ENCODE measurements at regions not wholly inside any gene's neighbourhood (a gene's known extent, or its start where the extent isn't known, plus 50 kb on each side); places are given as distances from the start of the nearest gene placed in this dataset.

DNA sequence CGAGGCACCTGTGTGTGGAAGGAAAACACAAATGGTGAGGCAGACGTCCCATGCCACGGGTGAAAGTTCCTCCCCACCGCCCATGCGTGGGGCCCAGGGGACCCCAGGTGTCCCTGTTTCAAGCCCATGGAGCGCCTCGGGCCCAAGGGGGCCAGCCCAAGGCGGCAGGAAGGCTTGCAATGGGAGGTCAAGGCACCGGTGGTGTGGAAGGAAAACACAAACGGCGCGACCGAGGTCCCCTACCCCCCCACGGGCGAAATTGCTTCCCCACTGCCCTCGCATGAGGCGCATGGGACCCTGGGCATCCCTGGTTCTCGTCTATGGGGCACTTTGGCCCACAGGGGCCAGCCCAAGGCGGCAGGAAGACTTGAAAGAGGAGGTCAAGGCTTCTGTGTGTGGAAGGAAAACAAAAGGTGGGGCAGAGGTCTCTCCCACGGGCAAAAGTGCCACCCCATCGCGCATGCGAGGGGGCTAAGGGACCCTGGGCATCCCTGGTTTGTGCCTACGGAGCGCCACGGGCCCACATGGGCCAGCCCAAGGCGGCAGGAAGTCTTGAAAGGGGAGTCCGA is 379.4 kb downstream of the ALG10 start:
- H3F3A ChIP-seq (ENCODE audit: low read depth) = no peaks in the 10 kb centered on the region
- H4K20me1 ChIP-seq (ENCODE audit: insufficient read depth, low read length, poor library complexity, severe bottlenecking) = no peaks in the 10 kb centered on the region
- no peak overlapping the region for H3K4me2 ChIP-seq (ENCODE audit: low read depth, low read length, poor library complexity, severe bottlenecking)
- H3K9ac ChIP-seq (ENCODE audit: low read depth, low read length, poor library complexity, severe bottlenecking) = no peak overlapping the region
- TF ChIP-seq EZH2phosphoT487 (IDR thresholded peaks at IDR 0.05; ENCODE audit: borderline replicate concordance) (no peak), CTCF (conservative IDR thresholded peaks at IDR 0.05; ENCODE audit: low read length) (no peak)
- no peak overlapping the region for H2AFZ ChIP-seq (ENCODE audit: low read length)
- H3K9me2 ChIP-seq (replicated peaks; ENCODE audit: low read depth, low read length) = no peaks in the 10 kb centered on the region
- no peaks in the 10 kb centered on the region for H3K79me2 ChIP-seq (ENCODE audit: insufficient read depth, low read length)
- H3K4me1 ChIP-seq (ENCODE audit: insufficient read depth, low read length, poor library complexity, severe bottlenecking) = no peaks in the 10 kb centered on the region
- peaks cover 17% of the 10 kb centered on the region; the same call in 1 of the 2 replicates for H3K9me3 ChIP-seq (ENCODE audit: insufficient read depth, low read depth, low read length)
- no peaks in the 10 kb centered on the region for H3K36me3 ChIP-seq (ENCODE audit: insufficient read depth, low read length)
- H3K27me3 ChIP-seq (ENCODE audit: insufficient read depth, low read length, poor library complexity, severe bottlenecking) = no peaks in the 10 kb centered on the region
- H3K4me3 ChIP-seq (ENCODE audit: low read length, poor library complexity, severe bottlenecking) = no peak overlapping the region

- H3F3A ChIP-seq (ENCODE audit: low read depth) = no peaks in the 10 kb centered on the region
- H3K9ac ChIP-seq (ENCODE audit: low read depth, low read length, poor library complexity, severe bottlenecking) = no peak overlapping the region
- TF ChIP-seq EZH2phosphoT487 (IDR thresholded peaks at IDR 0.05; ENCODE audit: borderline replicate concordance) (no peak), CTCF (conservative IDR thresholded peaks at IDR 0.05; ENCODE audit: low read length) (no peak)
- no peaks in the 10 kb centered on the region for H4K20me1 ChIP-seq (ENCODE audit: insufficient read depth, low read length, poor library complexity, severe bottlenecking)
- H3K4me2 ChIP-seq (ENCODE audit: low read depth, low read length, poor library complexity, severe bottlenecking) = no peak overlapping the region
- no peaks in the 10 kb centered on the region for H3K9me2 ChIP-seq (replicated peaks; ENCODE audit: low read depth, low read length)
- no peaks in the 10 kb centered on the region for H3K79me2 ChIP-seq (ENCODE audit: insufficient read depth, low read length)
- no peaks in the 10 kb centered on the region for H3K4me1 ChIP-seq (ENCODE audit: insufficient read depth, low read length, poor library complexity, severe bottlenecking)
- no peaks in the 10 kb centered on the region for H3K36me3 ChIP-seq (ENCODE audit: insufficient read depth, low read length)
- H2AFZ ChIP-seq (ENCODE audit: low read length) = no peak overlapping the region
- H3K4me3 ChIP-seq (ENCODE audit: low read length, poor library complexity, severe bottlenecking) = no peak overlapping the region
- H3K27me3 ChIP-seq (ENCODE audit: insufficient read depth, low read length, poor library complexity, severe bottlenecking) = no peaks in the 10 kb centered on the region
- H3K9me3 ChIP-seq (ENCODE audit: insufficient read depth, low read depth, low read length) = peaks cover 14% of the 10 kb centered on the region; the same call in 1 of the 2 replicates
These were observed 380.1 kb downstream of the ALG10 start for GRCh38 chr12:34402228-34402898.

DNA sequence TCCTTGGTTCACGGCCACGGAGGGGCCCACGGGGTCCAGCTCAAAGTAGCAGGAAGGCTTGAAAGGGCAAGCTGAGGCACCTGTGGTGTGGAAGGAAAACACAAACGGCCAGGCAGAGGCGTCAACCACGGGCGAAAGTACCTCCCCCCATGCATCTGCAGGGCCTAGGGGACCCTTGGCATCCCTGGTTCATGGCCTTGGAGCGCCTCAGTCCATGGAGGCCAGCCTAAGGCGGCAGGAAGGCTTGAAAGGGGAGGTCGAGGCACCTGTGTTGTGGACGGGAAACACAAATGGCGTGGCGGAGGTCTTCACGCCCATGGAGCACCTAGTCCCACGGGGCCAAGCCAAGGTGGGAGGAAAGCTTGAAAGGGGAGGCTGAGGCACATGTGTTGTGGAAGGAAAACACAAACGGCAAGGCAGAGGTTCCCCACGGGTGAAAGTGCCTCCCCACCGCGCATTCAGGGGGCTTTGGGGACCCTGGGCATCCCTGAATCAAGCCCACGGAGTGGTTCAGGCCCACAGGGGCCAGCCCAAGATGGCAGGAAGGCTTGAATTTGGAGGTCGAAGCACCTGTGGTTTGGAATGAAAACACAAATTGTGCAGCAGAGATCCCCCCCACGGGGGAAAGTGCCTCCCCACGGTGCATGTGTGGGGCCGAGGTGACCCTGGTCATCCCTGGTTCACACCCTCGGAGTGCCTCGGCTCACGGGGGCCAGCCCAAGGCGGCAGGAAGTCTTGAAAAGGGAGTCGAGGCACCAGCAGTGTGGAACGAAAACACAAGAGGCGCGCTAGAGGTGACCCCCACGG is 380.8 kb downstream of the ALG10 start:
- H3K9me3 ChIP-seq (ENCODE audit: insufficient read depth, low read depth, low read length) = peaks cover 13% of the 10 kb centered on the region; the same call in 1 of the 2 replicates
- no peaks in the 10 kb centered on the region for H3K4me1 ChIP-seq (ENCODE audit: insufficient read depth, low read length, poor library complexity, severe bottlenecking)
- H3K9me2 ChIP-seq (replicated peaks; ENCODE audit: low read depth, low read length) = no peaks in the 10 kb centered on the region

More for the DNA sequence above, 380.8 kb downstream of the ALG10 start:
- Histone ChIP-seq H3K4me3 (ENCODE audit: low read length, poor library complexity, severe bottlenecking) (no peak overlapping the region), H3K36me3 (ENCODE audit: insufficient read depth, low read length) (no peaks in the 10 kb centered on the region), H4K20me1 (ENCODE audit: insufficient read depth, low read length, poor library complexity, severe bottlenecking) (no peaks in the 10 kb centered on the region), H3K79me2 (ENCODE audit: insufficient read depth, low read length) (no peaks in the 10 kb centered on the region), H3K27me3 (ENCODE audit: insufficient read depth, low read length, poor library complexity, severe bottlenecking) (no peaks in the 10 kb centered on the region), H3K9ac (ENCODE audit: low read depth, low read length, poor library complexity, severe bottlenecking) (no peak overlapping the region), H3K4me2 (ENCODE audit: low read depth, low read length, poor library complexity, severe bottlenecking) (no peak overlapping the region), H2AFZ (ENCODE audit: low read length) (no peak overlapping the region), H3F3A (ENCODE audit: low read depth) (no peaks in the 10 kb centered on the region)
- TF ChIP-seq CTCF (conservative IDR thresholded peaks at IDR 0.05; ENCODE audit: low read length) (no peak), EZH2phosphoT487 (IDR thresholded peaks at IDR 0.05; ENCODE audit: borderline replicate concordance) (no peak)

All from Loucy (cell line).